ENCODE measurements at regions not wholly inside any gene's neighbourhood (a gene's known extent, or its start where the extent isn't known, plus 50 kb on each side); places are given as distances from the start of the nearest gene placed in this dataset.
A peak's percentile ranks its signal among the peaks of the same experiment; 100 is the strongest.

- no peak for TF ChIP-seq CTCF (IDR thresholded peaks at IDR 0.05; ENCODE audit: low read depth, low read length)
- DNase-seq (ENCODE audit: low read depth in 2 of 2) = no peak
- H3K4me3 ChIP-seq (replicated peaks in 1 of 2; ENCODE audit: low read depth in 2 of 2, low read length in 2 of 2) = no peak overlapping the region
These were observed 483.3 kb downstream of the PLCL1 start for GRCh38 chr2:198287706-198288105.

- DNase-seq (ENCODE audit: low read depth in 2 of 2) = no peak
- TF ChIP-seq CTCF (IDR thresholded peaks at IDR 0.05; ENCODE audit: low read depth, low read length) = no peak
- H3K4me3 ChIP-seq (replicated peaks in 1 of 2; ENCODE audit: low read depth in 2 of 2, low read length in 2 of 2) = no peak overlapping the region
These were observed 480.8 kb downstream of the PLCL1 start for GRCh38 chr2:198285216-198285615.

DNA sequence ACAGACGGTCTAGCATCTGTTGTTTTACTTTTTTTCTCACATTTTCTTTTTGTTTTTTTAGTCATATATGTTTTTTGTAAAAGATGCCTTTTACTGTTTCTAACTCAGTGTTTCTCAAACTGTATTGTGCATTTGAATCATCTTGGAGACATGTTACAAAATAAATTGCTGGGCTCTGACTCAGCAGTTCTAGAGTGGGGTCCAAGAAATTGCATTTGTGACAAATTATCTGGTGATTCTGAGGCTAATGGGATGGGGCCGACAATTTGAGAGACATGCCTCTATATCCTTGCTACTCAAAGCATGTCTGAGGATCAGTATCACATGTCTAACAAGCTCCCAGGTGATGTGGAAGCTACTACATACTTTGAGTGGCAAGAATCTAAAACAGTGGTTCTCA, 478.8 kb downstream of the PLCL1 start:
- H3K4me3 ChIP-seq (replicated peaks in 1 of 2; ENCODE audit: low read depth in 2 of 2, low read length in 2 of 2) = no peak overlapping the region
- DNase-seq (ENCODE audit: low read depth in 2 of 2) = peak; percentile 30 to 43
- no peak for TF ChIP-seq CTCF (IDR thresholded peaks at IDR 0.05; ENCODE audit: low read depth, low read length)

DNA sequence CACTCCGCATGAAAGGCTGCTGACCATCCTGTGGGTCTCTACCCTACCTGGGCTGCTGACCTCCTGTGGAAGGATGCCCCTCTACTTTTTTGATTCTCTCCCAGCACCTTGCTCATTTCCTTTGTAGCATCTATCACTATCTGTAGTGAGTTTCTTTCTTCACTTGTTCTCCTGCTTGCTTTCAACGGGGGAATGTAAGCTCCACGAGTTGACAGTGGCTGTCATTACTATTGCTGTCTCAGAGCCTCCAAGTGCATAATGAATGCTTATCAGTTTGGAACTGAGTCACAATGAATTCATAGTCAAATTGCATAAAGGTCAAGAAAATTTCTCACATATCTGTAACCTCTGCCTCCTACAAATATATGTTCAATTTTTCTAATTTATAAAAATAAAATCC, 477.7 kb downstream of the PLCL1 start:
- TF ChIP-seq CTCF (IDR thresholded peaks at IDR 0.05; ENCODE audit: low read depth, low read length) = no peak
- no peak for DNase-seq (ENCODE audit: low read depth in 2 of 2)

GRCh38 chr2:198280145-198280544, 475.8 kb downstream of the PLCL1 start:
- DNase-seq (ENCODE audit: low read depth in 2 of 2) = no peak
- no peak for TF ChIP-seq CTCF (IDR thresholded peaks at IDR 0.05; ENCODE audit: low read depth, low read length)
- no peak overlapping the region for H3K4me3 ChIP-seq (replicated peaks in 1 of 2; ENCODE audit: low read depth in 2 of 2, low read length in 2 of 2)

More for the DNA sequence above, 477.7 kb downstream of the PLCL1 start:
- no peak overlapping the region for H3K4me3 ChIP-seq (replicated peaks in 1 of 2; ENCODE audit: low read depth in 2 of 2, low read length in 2 of 2)

DNA sequence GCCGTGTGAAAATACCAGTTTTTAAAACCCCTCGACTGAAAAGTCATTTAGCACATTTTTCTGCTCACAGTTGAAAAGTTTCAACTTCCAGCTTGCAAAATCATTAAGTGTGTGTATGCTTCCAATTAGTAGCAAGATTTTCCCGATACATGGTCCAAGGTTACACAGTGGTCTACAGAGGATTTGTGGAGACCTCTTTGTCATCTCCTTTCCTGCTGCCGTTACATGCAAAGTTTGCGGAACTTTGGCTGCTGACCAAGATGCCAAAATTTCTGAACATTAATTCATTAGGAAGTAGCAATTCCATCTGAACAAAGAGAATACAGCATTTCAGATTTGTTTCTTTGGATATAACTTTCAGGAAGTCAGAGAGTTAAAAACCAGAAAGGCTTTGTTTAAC, 474.6 kb downstream of the PLCL1 start:
- DNase-seq (ENCODE audit: low read depth in 2 of 2) = no peak
- no peak for TF ChIP-seq CTCF (IDR thresholded peaks at IDR 0.05; ENCODE audit: low read depth, low read length)
- no peak overlapping the region for H3K4me3 ChIP-seq (replicated peaks in 1 of 2; ENCODE audit: low read depth in 2 of 2, low read length in 2 of 2)

GRCh38 chr2:198277181-198277580, 472.8 kb downstream of the PLCL1 start:
- DNase-seq (ENCODE audit: low read depth in 2 of 2) = no peak
- TF ChIP-seq CTCF (IDR thresholded peaks at IDR 0.05; ENCODE audit: low read depth, low read length) = no peak
- no peak overlapping the region for H3K4me3 ChIP-seq (replicated peaks in 1 of 2; ENCODE audit: low read depth in 2 of 2, low read length in 2 of 2)
